ENCODE measurements at regions not wholly inside any gene's neighbourhood (a gene's known extent, or its start where the extent isn't known, plus 50 kb on each side); places are given as distances from the start of the nearest gene placed in this dataset.

DNA sequence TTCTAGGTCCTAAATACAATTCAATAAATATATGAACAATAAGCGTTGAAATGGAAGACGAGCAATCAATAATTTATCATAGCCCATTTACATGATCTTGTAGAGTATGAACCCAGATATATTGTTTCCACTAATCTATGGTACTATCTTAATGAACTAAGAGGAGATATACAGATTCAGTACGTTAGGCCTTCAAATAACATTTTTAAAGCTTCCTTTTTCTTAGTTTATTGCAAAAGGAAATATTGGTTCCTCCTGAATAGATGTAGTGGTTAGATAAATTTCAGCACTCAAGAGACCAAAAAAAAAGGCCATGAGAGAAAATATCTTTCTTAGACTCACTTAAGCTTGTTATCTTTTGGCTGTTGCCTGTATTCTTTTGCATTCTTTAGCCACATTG lies 147.5 kb upstream of the PITX2 start:
- ChIA-PET CTCF (no interaction called here), POLR2A (ENCODE audit: unreplicated experiment) (no interaction called here)
- Histone ChIP-seq H3K56ac (ENCODE audit: extremely low read depth, insufficient read depth, low read length) (no peak overlapping the region), H2AFZ (replicated peaks; ENCODE audit: low read length, poor library complexity) (no peak overlapping the region), H2BK20ac (ENCODE audit: low read depth, low read length) (no peak overlapping the region), H3K14ac (replicated peaks; ENCODE audit: low read depth, low read length) (no peak overlapping the region), H4K20me1 (ENCODE audit: insufficient read depth, low read length) (no peaks in the 10 kb centered on the region), H3K23ac (ENCODE audit: low read depth, low read length) (no peak overlapping the region), H2BK120ac (ENCODE audit: low read depth, low read length) (no peak overlapping the region), H4K91ac (ENCODE audit: insufficient read depth, low read depth, low read length) (no peak overlapping the region), H3K9me1 (ENCODE audit: insufficient read depth, low read length) (no peaks in the 10 kb centered on the region), H4K8ac (ENCODE audit: low read depth in 2 of 2, low read length in 2 of 2) (no peak overlapping the region), H3K27me3 (ENCODE audit: control insufficient read depth, insufficient read depth, low read length) (no peaks in the 10 kb centered on the region), H3K27ac (ENCODE audit: insufficient read depth, low read length) (no peak overlapping the region), H3K9ac (ENCODE audit: low read depth, low read length) (no peak overlapping the region), H3K36me3 (ENCODE audit: control insufficient read depth, insufficient read depth, low read length) (no peaks in the 10 kb centered on the region), H4K5ac (ENCODE audit: low read depth, low read length) (no peak overlapping the region), H2BK5ac (ENCODE audit: low read depth, low read length, poor library complexity, severe bottlenecking) (no peak overlapping the region), H3K4me2 (ENCODE audit: low read depth, low read length) (no peak overlapping the region), H2AK9ac (replicated peaks; ENCODE audit: low read depth, low read length, poor library complexity) (no peak overlapping the region), H3K79me1 (ENCODE audit: low read depth in 1 of 2, low read length in 2 of 2) (no peaks in the 10 kb centered on the region), H3K4me1 (ENCODE audit: control insufficient read depth, insufficient read depth, low read length) (no peaks in the 10 kb centered on the region), H2BK15ac (ENCODE audit: low read depth, low read length) (no peak overlapping the region), H2AK5ac (ENCODE audit: low read depth, low read length) (no peak overlapping the region), H3K18ac (ENCODE audit: low read depth, low read length) (no peak overlapping the region), H3K4ac (ENCODE audit: low read depth, low read length) (no peak overlapping the region), H3K9me3 (ENCODE audit: control insufficient read depth, insufficient read depth, low read length) (no peaks in the 10 kb centered on the region), H3K4me3 (ENCODE audit: insufficient read depth, low read depth, low read length) (no peak overlapping the region)
- intact Hi-C loops (cut with micrococcal nuclease), result loop anchor here (5.0 kb wide), 1 partner anchor 132 kb away; no protein-coding TSS in a partner anchor
- dilution Hi-C loops (cut with HindIII; ENCODE audit: low sequenced_read_pairs, unreplicated experiment), result no loop called here
- no TSS peak for BruUV-seq (replicated peaks)
- ATAC-seq (ENCODE audit: low read depth) (no peak), DNase-seq (no peak)
- TF ChIP-seq, protein P1, sequence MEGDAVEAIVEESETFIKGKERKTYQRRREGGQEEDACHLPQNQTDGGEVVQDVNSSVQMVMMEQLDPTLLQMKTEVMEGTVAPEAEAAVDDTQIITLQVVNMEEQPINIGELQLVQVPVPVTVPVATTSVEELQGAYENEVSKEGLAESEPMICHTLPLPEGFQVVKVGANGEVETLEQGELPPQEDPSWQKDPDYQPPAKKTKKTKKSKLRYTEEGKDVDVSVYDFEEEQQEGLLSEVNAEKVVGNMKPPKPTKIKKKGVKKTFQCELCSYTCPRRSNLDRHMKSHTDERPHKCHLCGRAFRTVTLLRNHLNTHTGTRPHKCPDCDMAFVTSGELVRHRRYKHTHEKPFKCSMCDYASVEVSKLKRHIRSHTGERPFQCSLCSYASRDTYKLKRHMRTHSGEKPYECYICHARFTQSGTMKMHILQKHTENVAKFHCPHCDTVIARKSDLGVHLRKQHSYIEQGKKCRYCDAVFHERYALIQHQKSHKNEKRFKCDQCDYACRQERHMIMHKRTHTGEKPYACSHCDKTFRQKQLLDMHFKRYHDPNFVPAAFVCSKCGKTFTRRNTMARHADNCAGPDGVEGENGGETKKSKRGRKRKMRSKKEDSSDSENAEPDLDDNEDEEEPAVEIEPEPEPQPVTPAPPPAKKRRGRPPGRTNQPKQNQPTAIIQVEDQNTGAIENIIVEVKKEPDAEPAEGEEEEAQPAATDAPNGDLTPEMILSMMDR (conservative IDR thresholded peaks at IDR 0.05; ENCODE audit: low read depth, low read length), result no peak
- TF ChIP-seq NFE2L2 (IDR thresholded peaks at IDR 0.05; ENCODE audit: low read depth, low read length) (no peak), RAD21 (IDR thresholded peaks at IDR 0.05; ENCODE audit: low read length) (no peak), MXI1 (IDR thresholded peaks at IDR 0.05; ENCODE audit: borderline replicate concordance, low read depth, low read length) (no peak), CEBPB (IDR thresholded peaks at IDR 0.05; ENCODE audit: low read depth, low read length) (no peak), CHD1 (IDR thresholded peaks at IDR 0.05; ENCODE audit: low read depth, low read length) (no peak)
- no CpG with 5 or more reads among the region's 3 CpGs for WGBS, 2 experiments (ENCODE audit: extremely low coverage in 2 of 2, insufficient read length in 1 of 2)
- in situ Hi-C loops (cut with MboI; ENCODE audit: low sequenced_read_pairs), result no loop called here

All from IMR-90 (cell line).